ENCODE measurements at regions not wholly inside any gene's neighbourhood (a gene's known extent, or its start where the extent isn't known, plus 50 kb on each side); places are given as distances from the start of the nearest gene placed in this dataset.
A peak's percentile ranks its signal among the peaks of the same experiment; 100 is the strongest.

DNA sequence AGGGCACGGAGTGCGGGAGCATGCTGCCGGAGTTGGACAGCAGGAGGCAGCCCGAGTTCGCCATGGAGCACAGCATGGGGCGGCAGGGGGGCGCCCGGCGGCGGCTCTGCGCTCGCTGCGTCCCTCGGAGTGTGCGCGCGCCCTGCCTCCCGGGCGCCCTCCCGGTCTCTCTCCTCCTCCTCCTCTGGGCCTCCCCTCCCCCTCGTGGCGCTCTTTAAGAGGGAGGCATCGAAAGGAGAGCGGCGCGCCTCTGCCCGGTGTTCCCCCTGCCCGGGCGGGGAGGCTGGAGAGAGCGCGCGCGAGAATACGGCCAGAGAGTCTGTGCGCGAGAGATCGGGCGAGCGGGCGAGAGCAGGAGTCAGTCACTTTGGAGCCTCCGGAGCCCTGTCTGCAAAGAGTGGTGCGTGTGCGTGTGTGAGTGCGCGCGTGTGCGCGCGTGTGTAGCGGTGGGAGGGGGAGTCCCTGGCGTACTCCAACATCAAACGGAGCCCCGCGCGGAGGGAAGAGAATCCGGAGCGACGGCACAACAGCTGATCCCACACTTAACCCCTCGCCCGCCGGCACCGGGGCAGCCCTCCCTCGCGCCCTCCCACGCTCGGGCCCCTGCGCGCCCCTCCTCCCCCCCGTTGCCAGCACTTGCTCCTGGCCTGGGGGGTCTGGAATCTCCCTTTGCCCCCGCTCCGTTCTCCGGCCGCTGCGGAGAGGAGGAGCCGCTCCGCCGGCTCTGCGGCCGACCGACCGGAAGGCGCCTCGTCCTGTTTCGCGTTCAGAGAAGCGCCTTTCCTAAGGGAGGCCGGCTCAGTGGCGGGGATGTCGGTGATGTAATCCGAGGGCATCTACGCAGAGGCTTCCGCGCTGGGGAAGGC, 108.9 kb downstream of the ENGASE start:
- no peak overlapping the region for H3K9ac ChIP-seq
- no peaks in the 10 kb centered on the region for H3K9me3 ChIP-seq (ENCODE audit: low read depth)
- H3K9me2 ChIP-seq (ENCODE audit: insufficient read depth) = no peaks in the 10 kb centered on the region
- H3K27me3 ChIP-seq (replicated peaks; ENCODE audit: insufficient read depth) = peaks cover 57% of the 10 kb centered on the region
- WGBS, 2 experiments (ENCODE audit: low coverage in 1 of 2, low lambda C conversion rate in 2 of 2, missing lambda C conversion rate in 2 of 2) = 2 to 3% methylated on average over 41 to 80 of the region's 93 CpGs
- no peak overlapping the region for H3K27ac ChIP-seq
- no peaks in the 10 kb centered on the region for H3K79me2 ChIP-seq (ENCODE audit: insufficient read depth)
- H2AFZ ChIP-seq = no peak overlapping the region
- TF ChIP-seq EZH2 (IDR thresholded peaks at IDR 0.05; ENCODE audit: insufficient read depth, poor library complexity, severe bottlenecking) (peak; percentile 57), EZH2phosphoT487 (IDR thresholded peaks at IDR 0.05; ENCODE audit: insufficient read depth, low read depth) (no peak)
- no peak overlapping the region for H3K4me3 ChIP-seq
- no peaks in the 10 kb centered on the region for H3K4me1 ChIP-seq (ENCODE audit: insufficient read depth)
- no peak overlapping the region for H3K4me2 ChIP-seq (ENCODE audit: unreplicated experiment)
- H3F3A ChIP-seq (ENCODE audit: insufficient read depth) = no peaks in the 10 kb centered on the region
- in situ Hi-C loops (cut with MboI) = no loop called here
- DNase-seq = peak; percentile 34
- H4K20me1 ChIP-seq (ENCODE audit: insufficient read depth) = no peaks in the 10 kb centered on the region
- H3K36me3 ChIP-seq (ENCODE audit: low read depth) = no peaks in the 10 kb centered on the region

DNA sequence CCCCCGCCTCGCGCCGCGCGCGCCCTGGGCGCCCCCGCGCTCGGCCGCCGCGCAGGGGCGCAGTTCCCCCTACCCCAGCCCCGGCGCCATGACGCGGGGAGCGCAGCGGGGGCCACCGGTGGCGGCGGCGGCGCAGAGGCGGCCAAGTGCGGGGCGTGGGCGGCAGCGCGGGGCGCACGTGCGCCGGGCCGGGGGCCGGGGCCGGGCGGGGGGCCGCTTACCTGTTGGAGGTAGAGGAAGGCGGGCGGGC, 108.3 kb downstream of the ENGASE start:
- TF ChIP-seq EZH2 (IDR thresholded peaks at IDR 0.05; ENCODE audit: insufficient read depth, poor library complexity, severe bottlenecking) (no peak), EZH2phosphoT487 (IDR thresholded peaks at IDR 0.05; ENCODE audit: insufficient read depth, low read depth) (no peak)
- H4K20me1 ChIP-seq (ENCODE audit: insufficient read depth) = no peaks in the 10 kb centered on the region
- H3K27me3 ChIP-seq (replicated peaks; ENCODE audit: insufficient read depth) = peaks cover 54% of the 10 kb centered on the region
- DNase-seq = no peak
- H3K27ac ChIP-seq = no peak overlapping the region
- H3K36me3 ChIP-seq (ENCODE audit: low read depth) = no peaks in the 10 kb centered on the region
- no peak overlapping the region for H3K4me3 ChIP-seq
- no peaks in the 10 kb centered on the region for H3K9me2 ChIP-seq (ENCODE audit: insufficient read depth)
- H3K9me3 ChIP-seq (ENCODE audit: low read depth) = no peaks in the 10 kb centered on the region
- H3K4me2 ChIP-seq (ENCODE audit: unreplicated experiment) = no peak overlapping the region
- H3K4me1 ChIP-seq (ENCODE audit: insufficient read depth) = no peaks in the 10 kb centered on the region
- no peak overlapping the region for H2AFZ ChIP-seq
- 1 to 2% methylated on average over 20 to 24 of the region's 43 CpGs for WGBS, 2 experiments (ENCODE audit: low coverage in 1 of 2, low lambda C conversion rate in 2 of 2, missing lambda C conversion rate in 2 of 2)
- H3F3A ChIP-seq (ENCODE audit: insufficient read depth) = no peaks in the 10 kb centered on the region
- in situ Hi-C loops (cut with MboI) = no loop called here
- H3K79me2 ChIP-seq (ENCODE audit: insufficient read depth) = no peaks in the 10 kb centered on the region
- no peak overlapping the region for H3K9ac ChIP-seq

DNA sequence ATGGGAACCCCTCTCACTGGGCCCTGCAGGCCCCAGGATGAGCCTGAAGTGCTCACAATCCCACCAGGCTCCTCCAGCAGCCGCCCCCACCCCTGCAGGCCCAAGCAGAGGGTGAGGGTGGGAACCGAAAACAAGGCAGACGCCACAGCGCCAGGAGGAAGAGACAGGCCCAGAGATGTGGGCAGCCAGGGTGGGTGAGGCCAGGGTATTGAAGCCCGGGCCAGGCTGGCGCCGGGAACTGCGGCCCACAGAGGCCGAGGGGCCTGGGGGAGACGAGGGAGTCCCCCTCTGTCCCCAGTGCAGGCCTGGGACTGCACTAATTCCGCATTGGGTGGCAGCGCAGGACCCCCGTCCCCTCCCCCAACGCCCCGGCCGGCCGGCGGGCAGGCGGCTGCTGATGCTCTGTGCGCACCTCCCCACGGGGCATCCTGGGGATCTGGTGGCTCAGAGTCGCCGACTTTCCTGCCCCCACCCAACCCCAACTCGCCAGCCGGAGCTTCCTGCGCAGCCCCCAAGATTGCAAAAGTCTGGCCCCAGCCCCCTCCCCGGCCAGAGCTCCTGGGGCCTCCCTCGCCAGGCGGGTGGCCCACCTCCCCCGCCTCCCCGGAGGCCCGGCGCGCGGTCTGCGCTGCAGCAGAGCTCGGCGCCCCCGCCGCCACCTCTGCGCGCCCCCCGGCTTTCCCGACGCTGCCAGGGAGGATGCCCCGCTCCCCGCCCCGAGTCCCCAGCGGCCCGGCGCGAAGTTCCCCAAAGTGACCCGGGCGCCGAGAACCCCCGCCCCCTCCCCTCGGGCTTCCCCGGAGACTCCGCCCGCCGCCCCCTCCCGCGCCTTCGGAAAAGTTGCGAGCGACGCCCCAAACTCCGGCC, 107.8 kb downstream of the ENGASE start:
- Histone ChIP-seq H3K4me2 (ENCODE audit: unreplicated experiment) (no peak overlapping the region), H3K27me3 (replicated peaks; ENCODE audit: insufficient read depth) (peaks cover 57% of the 10 kb centered on the region), H3F3A (ENCODE audit: insufficient read depth) (no peaks in the 10 kb centered on the region), H3K9me2 (ENCODE audit: insufficient read depth) (no peaks in the 10 kb centered on the region), H3K36me3 (ENCODE audit: low read depth) (no peaks in the 10 kb centered on the region), H3K9ac (no peak overlapping the region), H4K20me1 (ENCODE audit: insufficient read depth) (no peaks in the 10 kb centered on the region), H3K4me1 (ENCODE audit: insufficient read depth) (no peaks in the 10 kb centered on the region), H3K79me2 (ENCODE audit: insufficient read depth) (no peaks in the 10 kb centered on the region), H3K27ac (no peak overlapping the region), H3K9me3 (ENCODE audit: low read depth) (no peaks in the 10 kb centered on the region), H2AFZ (no peak overlapping the region), H3K4me3 (no peak overlapping the region)
- TF ChIP-seq EZH2phosphoT487 (IDR thresholded peaks at IDR 0.05; ENCODE audit: insufficient read depth, low read depth) = no peak
- WGBS, 2 experiments (ENCODE audit: low coverage in 1 of 2, low lambda C conversion rate in 2 of 2, missing lambda C conversion rate in 2 of 2) = 7 to 13% methylated on average over 13 to 57 of the region's 68 CpGs
- DNase-seq = no peak
- in situ Hi-C loops (cut with MboI) = no loop called here

DNA sequence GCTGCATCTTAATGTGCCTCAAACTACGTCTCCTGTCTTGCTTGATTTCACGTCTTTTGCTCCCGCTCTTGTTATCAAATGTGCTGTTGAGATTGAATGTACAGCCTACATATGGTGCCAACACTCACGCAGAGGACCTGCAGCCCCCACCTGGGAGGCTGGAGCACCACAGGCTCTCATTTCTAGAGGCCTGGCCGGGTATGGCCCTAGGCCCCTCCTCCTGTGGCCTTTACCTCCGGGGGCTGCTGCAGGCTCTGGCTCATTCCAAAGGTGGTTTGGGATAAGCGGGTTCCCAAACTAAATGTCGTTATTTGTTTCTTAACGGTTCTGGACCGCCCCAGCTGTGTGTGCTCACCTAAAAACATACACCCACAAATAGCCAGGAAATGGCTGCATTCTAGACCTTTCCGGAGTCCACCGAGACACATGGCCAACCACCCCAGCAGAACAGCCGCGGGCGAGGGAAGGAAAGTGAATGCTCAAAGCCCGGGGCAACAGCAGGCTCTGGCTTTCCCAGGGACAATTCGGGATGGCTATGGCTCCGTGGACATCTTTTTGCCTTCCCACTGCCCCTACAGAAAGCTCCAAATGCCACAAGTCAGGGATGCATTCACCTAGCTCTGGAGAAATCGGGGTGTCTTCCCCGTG, 105.9 kb downstream of the ENGASE start:
- Histone ChIP-seq H3K9me2 (ENCODE audit: insufficient read depth) (no peaks in the 10 kb centered on the region), H3K4me2 (ENCODE audit: unreplicated experiment) (no peak overlapping the region), H3K36me3 (ENCODE audit: low read depth) (no peaks in the 10 kb centered on the region), H3K9me3 (ENCODE audit: low read depth) (no peaks in the 10 kb centered on the region), H2AFZ (no peak overlapping the region), H3K27me3 (replicated peaks; ENCODE audit: insufficient read depth) (peaks cover 49% of the 10 kb centered on the region), H3K4me3 (no peak overlapping the region), H3K27ac (no peak overlapping the region), H3K79me2 (ENCODE audit: insufficient read depth) (no peaks in the 10 kb centered on the region), H4K20me1 (ENCODE audit: insufficient read depth) (no peaks in the 10 kb centered on the region), H3F3A (ENCODE audit: insufficient read depth) (no peaks in the 10 kb centered on the region), H3K4me1 (ENCODE audit: insufficient read depth) (no peaks in the 10 kb centered on the region; the same call in 1 of the 2 replicates), H3K9ac (no peak overlapping the region)
- DNase-seq = no peak
- TF ChIP-seq EZH2phosphoT487 (IDR thresholded peaks at IDR 0.05; ENCODE audit: insufficient read depth, low read depth) (no peak), EZH2 (IDR thresholded peaks at IDR 0.05; ENCODE audit: insufficient read depth, poor library complexity, severe bottlenecking) (no peak)
- in situ Hi-C loops (cut with MboI) = no loop called here
- 66 to 73% methylated on average over 20 of the region's 20 CpGs for WGBS, 2 experiments (ENCODE audit: low coverage in 1 of 2, low lambda C conversion rate in 2 of 2, missing lambda C conversion rate in 2 of 2)

Data from GM23248 (cell line).